Calu3 (cell line): ENCODE measurements at regions not wholly inside any gene's neighbourhood (a gene's known extent, or its start where the extent isn't known, plus 50 kb on each side); places are given as distances from the start of the nearest gene placed in this dataset.

Experiments
- BruUV-seq: library from RNA; stranded (reverse); fragments of 400-500 nt; replicated peaks from 2 replicates; lab custom pipeline; 2021; lab: Mats Ljungman, UMichigan
- CTCF ChIA-PET: fragments of 300-600 bp; sonication (Branson Sonifier 250); formaldehyde crosslinking; loops from one replicate; lab custom pipeline; 2022; ENCODE audit warnings: antibody characterized with exemption; lab: Charles Lee
- DNase-seq: peaks from one replicate; pipeline ENCODE4 v3.0.0; 2022
- H3K27ac Mint-ChIP-seq: one replicate; pipeline ENCODE4 v1.8.0; 2022; ENCODE audit warnings: mixed read lengths; ENCODE audit not compliant: unreplicated experiment
- H3K27me3 Mint-ChIP-seq: one replicate; pipeline ENCODE4 v1.8.0; 2022; ENCODE audit warnings: mixed read lengths; ENCODE audit not compliant: unreplicated experiment
- H3K36me3 Mint-ChIP-seq: one replicate; pipeline ENCODE4 v1.8.0; 2022; ENCODE audit warnings: mild to moderate bottlenecking, moderate library complexity, mixed read lengths; ENCODE audit not compliant: insufficient read depth, unreplicated experiment
- H3K4me1 Mint-ChIP-seq: one replicate; pipeline ENCODE4 v1.8.0; 2022; ENCODE audit warnings: mild to moderate bottlenecking, low read depth, mixed read lengths; ENCODE audit not compliant: unreplicated experiment
- H3K4me3 Mint-ChIP-seq: one replicate; pipeline ENCODE4 v1.8.0; 2022; ENCODE audit warnings: mild to moderate bottlenecking, low read depth, moderate library complexity, mixed read lengths; ENCODE audit not compliant: unreplicated experiment
- H3K9me3 Mint-ChIP-seq: one replicate; pipeline ENCODE4 v1.8.0; 2022; ENCODE audit warnings: low read depth, mixed read lengths; ENCODE audit not compliant: unreplicated experiment
- intact Hi-C: fragments of 100-400 bp; cut with micrococcal nuclease; formaldehyde crosslinking; loops from one replicate; pipeline ENCODE4 v1.10.0; 2022; ENCODE audit not compliant: unreplicated experiment
- TF ChIP-seq, protein P1 (sequence below): fragments of 200-600 bp; IDR thresholded peaks from one replicate; pipeline ENCODE4 v1.8.0; 2022; ENCODE audit warnings: antibody characterized with exemption; ENCODE audit not compliant: unreplicated experiment

DNA sequence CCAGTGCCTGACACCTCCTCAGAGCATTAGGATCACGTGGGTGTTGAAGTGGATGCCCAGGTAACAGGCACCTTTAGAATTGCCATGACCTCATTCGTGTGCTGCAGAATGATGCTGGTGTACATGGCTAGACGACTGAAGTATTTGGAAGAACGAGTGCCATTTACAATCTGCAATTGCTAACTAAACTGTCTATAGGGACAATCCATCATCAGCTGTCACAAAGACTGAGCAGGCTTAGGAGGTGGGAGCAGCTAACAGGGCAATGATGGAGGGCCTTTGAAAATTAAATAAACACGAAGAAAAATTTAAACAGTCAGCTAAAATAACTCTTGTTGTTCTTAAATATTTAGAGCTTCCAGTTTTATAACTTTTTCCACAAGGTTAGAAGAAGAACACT is 375.8 kb downstream of the GADD45G start:
- no peaks in the 10 kb centered on the region for H3K36me3 Mint-ChIP-seq
- no peak overlapping the region for H3K4me3 Mint-ChIP-seq
- intact Hi-C loops, result no loop called here
- H3K27me3 Mint-ChIP-seq, result peaks cover 79% of the 10 kb centered on the region
- H3K4me1 Mint-ChIP-seq, result no peaks in the 10 kb centered on the region
- no peak for DNase-seq
- H3K9me3 Mint-ChIP-seq, result no peaks in the 10 kb centered on the region
- no TSS peak for BruUV-seq
- TF ChIP-seq, protein P1, sequence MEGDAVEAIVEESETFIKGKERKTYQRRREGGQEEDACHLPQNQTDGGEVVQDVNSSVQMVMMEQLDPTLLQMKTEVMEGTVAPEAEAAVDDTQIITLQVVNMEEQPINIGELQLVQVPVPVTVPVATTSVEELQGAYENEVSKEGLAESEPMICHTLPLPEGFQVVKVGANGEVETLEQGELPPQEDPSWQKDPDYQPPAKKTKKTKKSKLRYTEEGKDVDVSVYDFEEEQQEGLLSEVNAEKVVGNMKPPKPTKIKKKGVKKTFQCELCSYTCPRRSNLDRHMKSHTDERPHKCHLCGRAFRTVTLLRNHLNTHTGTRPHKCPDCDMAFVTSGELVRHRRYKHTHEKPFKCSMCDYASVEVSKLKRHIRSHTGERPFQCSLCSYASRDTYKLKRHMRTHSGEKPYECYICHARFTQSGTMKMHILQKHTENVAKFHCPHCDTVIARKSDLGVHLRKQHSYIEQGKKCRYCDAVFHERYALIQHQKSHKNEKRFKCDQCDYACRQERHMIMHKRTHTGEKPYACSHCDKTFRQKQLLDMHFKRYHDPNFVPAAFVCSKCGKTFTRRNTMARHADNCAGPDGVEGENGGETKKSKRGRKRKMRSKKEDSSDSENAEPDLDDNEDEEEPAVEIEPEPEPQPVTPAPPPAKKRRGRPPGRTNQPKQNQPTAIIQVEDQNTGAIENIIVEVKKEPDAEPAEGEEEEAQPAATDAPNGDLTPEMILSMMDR, result no peak
- H3K27ac Mint-ChIP-seq, result no peak overlapping the region
- CTCF ChIA-PET, result no interaction called here

DNA sequence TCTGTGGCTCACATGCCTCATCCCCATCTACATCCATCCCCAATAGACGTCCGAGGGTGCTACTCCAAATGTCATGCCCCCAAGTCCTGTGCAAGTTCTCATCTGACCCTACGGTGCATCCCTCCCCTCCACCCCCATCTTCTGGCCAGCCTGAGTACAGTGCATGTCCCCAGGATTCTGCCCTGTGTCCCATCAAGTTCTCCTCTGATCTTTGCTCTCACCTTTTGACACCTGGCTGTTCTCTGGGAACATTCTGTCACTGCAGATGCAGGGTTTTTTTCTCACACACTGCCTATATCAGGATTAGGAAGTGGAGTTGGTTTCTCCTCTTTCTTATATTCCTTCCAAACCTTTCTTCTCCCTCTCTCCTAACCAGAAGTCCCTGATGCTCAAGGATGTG is 377.2 kb downstream of the GADD45G start:
- Mint-ChIP-seq H3K27me3 (peaks cover 92% of the 10 kb centered on the region), H3K4me1 (no peaks in the 10 kb centered on the region), H3K9me3 (no peaks in the 10 kb centered on the region), H3K36me3 (no peaks in the 10 kb centered on the region), H3K27ac (no peak overlapping the region), H3K4me3 (no peak overlapping the region)
- no peak for DNase-seq
- TF ChIP-seq, protein P1, result no peak
- intact Hi-C loops, result no loop called here
- CTCF ChIA-PET, result no interaction called here
- no TSS peak for BruUV-seq

DNA sequence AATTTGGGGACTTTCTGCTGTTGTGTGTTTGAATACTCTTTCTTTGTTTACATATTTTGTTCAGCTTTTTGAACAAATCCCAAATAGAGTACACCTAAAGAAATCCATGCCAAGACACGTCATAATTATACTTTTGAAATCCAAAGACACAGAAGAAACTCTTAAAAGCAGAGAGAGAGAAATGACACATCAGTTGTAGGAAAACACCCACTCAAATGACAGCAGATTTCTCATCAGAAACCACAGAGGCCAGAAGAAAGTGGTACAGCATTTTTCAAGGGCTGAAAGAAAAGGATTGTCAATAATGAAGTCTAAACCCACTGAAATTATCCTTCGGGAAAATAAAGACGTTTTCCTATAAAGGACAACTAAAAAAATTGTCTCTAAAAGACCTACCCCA is 378.6 kb downstream of the GADD45G start:
- DNase-seq, result no peak
- H3K4me3 Mint-ChIP-seq, result no peak overlapping the region
- CTCF ChIA-PET, result no interaction called here
- intact Hi-C loops, result no loop called here
- no peaks in the 10 kb centered on the region for H3K4me1 Mint-ChIP-seq
- H3K9me3 Mint-ChIP-seq, result no peaks in the 10 kb centered on the region
- TF ChIP-seq, protein P1, result no peak
- peaks cover 99% of the 10 kb centered on the region for H3K27me3 Mint-ChIP-seq
- H3K27ac Mint-ChIP-seq, result no peak overlapping the region
- BruUV-seq, result no TSS peak
- no peaks in the 10 kb centered on the region for H3K36me3 Mint-ChIP-seq

DNA sequence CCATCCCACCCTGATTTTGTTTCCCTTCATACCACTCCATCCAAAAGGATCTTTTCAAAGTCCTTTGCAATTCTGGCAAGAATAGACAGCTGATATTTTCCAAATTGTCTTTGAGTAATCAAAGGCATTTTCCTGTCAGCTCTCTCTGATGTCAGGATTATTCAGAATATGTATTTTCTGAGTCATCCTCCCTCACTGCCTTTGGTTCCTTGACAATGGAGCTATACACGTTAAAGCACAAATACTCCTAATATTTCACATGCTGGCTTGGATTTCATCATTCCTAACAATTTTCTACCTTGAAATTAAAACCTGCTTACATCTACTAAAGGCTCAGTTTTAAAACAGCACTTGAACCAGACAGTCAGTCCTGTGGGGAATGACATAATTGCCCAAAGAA is 379.4 kb downstream of the GADD45G start:
- no peaks in the 10 kb centered on the region for H3K9me3 Mint-ChIP-seq

More for the DNA sequence above, 379.4 kb downstream of the GADD45G start:
- no peaks in the 10 kb centered on the region for H3K36me3 Mint-ChIP-seq
- intact Hi-C loops, result no loop called here
- H3K4me3 Mint-ChIP-seq, result no peak overlapping the region
- DNase-seq, result no peak
- H3K27ac Mint-ChIP-seq, result no peak overlapping the region
- TF ChIP-seq, protein P1, result no peak
- peaks cover 99% of the 10 kb centered on the region for H3K27me3 Mint-ChIP-seq
- CTCF ChIA-PET, result no interaction called here
- BruUV-seq, result no TSS peak
- no peaks in the 10 kb centered on the region for H3K4me1 Mint-ChIP-seq
